Adrenal gland (tissue), 5 donors: ENCODE measurements at regions not wholly inside any gene's neighbourhood (a gene's known extent, or its start where the extent isn't known, plus 50 kb on each side); places are given as distances from the start of the nearest gene placed in this dataset.

Source experiments
- CTCF ChIP-seq, 6 experiments: fragments of 450-650 bp in 4 of 6; fragments of 200-600 bp in 2 of 6; sonication (generic) in 1 of 6; IDR thresholded peaks; 1 replicate in 5 of 6; 2 replicates in 1 of 6; pipeline versions ENCODE4 v1.5.1 to v1.8.0; 2016 to 2021; ENCODE audit warnings: antibody characterized with exemption in 6 of 6, mild to moderate bottlenecking in 2 of 6, moderate library complexity in 1 of 6
- POLR2A ChIP-seq, 2 donors: fragments of 450-650 bp; IDR thresholded peaks; one replicate each; pipeline ENCODE4 v1.6.1; 2017; ENCODE audit warnings: antibody characterized with exemption in 2 of 2, mild to moderate bottlenecking in 2 of 2, moderate library complexity in 1 of 2
- donor health status: DM: no; HTN: no; CAD: no.

GRCh38 chr18:55142410-55142809, 183.1 kb upstream of the CCDC68 start:
- TF ChIP-seq CTCF (IDR thresholded peaks at IDR 0.05) (no peak), POLR2A (IDR thresholded peaks at IDR 0.05) (no peak)
